NCI-H226 (cell line): ENCODE measurements at regions not wholly inside any gene's neighbourhood (a gene's known extent, or its start where the extent isn't known, plus 50 kb on each side); places are given as distances from the start of the nearest gene placed in this dataset.

ENCODE experiments used
- DNase-seq: peaks from one replicate; pipeline ENCODE4 v3.0.0-alpha.2; 2015

GRCh38 chrX:69554321-69554947, 50.3 kb downstream of the NALF2 start:
- DNase-seq, result no peak

- DNase-seq, result no peak
Observed at GRCh38 chrX:69555481-69556041, 51.4 kb downstream of the NALF2 start.

GRCh38 chrX:69556060-69557011, 52.2 kb downstream of the NALF2 start:
- DNase-seq, result peak; percentile 79

GRCh38 chrX:69562904-69563578, 52.9 kb upstream of the EDA start:
- no peak for DNase-seq

GRCh38 chrX:69564665-69565064, 51.2 kb upstream of the EDA start:
- no peak for DNase-seq

GRCh38 chrX:69565247-69565815, 50.6 kb upstream of the EDA start:
- no peak for DNase-seq
